SK-N-MC (cell line): ENCODE measurements at regions not wholly inside any gene's neighbourhood (a gene's known extent, or its start where the extent isn't known, plus 50 kb on each side); places are given as distances from the start of the nearest gene placed in this dataset.

Experiments
- EZH2 ChIP-seq: fragments of 200-600 bp; sonication (generic); IDR thresholded peaks from one replicate; pipeline ENCODE4 v1.6.1; 2017; ENCODE audit warnings: antibody characterized with exemption
- POLR2AphosphoS5 ChIP-seq: IDR thresholded peaks from 2 replicates; pipeline ENCODE4 v1.6.1; 2012; ENCODE audit warnings: mild to moderate bottlenecking, low read depth, low read length, borderline replicate concordance

DNA sequence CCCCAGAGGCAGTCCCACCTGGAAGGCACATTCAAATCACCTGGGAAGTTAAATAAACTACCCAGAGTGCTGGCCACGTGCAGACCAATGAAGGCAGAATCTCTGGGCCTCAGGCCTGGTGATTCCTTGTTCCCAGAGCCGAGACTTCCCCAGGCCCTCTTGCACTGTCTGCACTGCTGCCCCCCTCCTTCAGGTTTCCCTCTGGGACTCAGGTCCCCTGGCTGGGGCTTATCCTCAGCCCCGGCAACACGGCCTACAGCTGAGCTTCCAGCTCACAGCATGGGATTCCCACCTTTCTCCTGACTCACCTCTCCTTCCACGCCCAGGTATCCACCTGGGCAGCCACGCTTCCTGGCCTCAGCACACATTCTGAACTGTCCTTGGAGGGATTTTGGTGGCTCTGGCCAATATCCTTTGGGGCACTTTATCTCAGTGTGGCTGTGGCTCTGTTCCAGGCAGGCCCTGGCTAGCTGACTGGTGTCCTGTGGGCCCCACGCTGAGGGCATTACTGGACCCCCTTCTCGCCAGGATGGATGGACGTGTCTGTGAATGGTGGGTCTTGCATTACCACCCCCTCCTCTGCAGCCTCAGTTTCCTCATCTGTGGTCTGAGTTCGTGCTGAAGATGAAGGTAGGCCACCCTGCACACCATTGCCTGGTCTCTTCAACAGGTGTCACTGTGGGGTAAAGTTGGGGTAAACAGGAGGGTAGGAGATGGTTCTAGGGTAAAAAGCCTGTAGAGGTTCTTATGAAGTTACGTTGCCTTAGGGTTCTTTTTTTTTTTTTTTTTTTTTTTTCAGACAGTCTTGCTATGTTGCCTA, 165.7 kb downstream of the IRF8 start:
- TF ChIP-seq POLR2AphosphoS5 (no peak), EZH2 (no peak)
